HUES48 (cell line): ENCODE measurements at regions not wholly inside any gene's neighbourhood (a gene's known extent, or its start where the extent isn't known, plus 50 kb on each side); places are given as distances from the start of the nearest gene placed in this dataset.

ENCODE experiments used
- H3K27ac ChIP-seq: one replicate; pipeline ENCODE4 v1.7.0; 2013; ENCODE audit warnings: low read depth, low read length, inconsistent platforms
- H3K27me3 ChIP-seq: 2 replicates; pipeline ENCODE4 v1.6.1; 2013; ENCODE audit warnings: mild to moderate bottlenecking, low read length; ENCODE audit not compliant: control insufficient read depth, insufficient read depth
- H3K36me3 ChIP-seq: 2 replicates; pipeline ENCODE4 v1.6.1; 2013; ENCODE audit warnings: low read length; ENCODE audit not compliant: control insufficient read depth, insufficient read depth
- H3K4me1 ChIP-seq: 2 replicates; pipeline ENCODE4 v1.6.1; 2013; ENCODE audit warnings: mild to moderate bottlenecking, low read length; ENCODE audit not compliant: control insufficient read depth, insufficient read depth
- H3K4me3 ChIP-seq: 2 replicates; pipeline ENCODE4 v1.5.1; 2013; ENCODE audit warnings: mild to moderate bottlenecking, low read depth, low read length
- H3K9ac ChIP-seq: 2 replicates; pipeline ENCODE4 v1.6.1; 2013; ENCODE audit warnings: mild to moderate bottlenecking, low read depth, low read length, moderate library complexity
- H3K9me3 ChIP-seq: 2 replicates; pipeline ENCODE4 v1.6.1; 2013; ENCODE audit warnings: low read length; ENCODE audit not compliant: control insufficient read depth, insufficient read depth

DNA sequence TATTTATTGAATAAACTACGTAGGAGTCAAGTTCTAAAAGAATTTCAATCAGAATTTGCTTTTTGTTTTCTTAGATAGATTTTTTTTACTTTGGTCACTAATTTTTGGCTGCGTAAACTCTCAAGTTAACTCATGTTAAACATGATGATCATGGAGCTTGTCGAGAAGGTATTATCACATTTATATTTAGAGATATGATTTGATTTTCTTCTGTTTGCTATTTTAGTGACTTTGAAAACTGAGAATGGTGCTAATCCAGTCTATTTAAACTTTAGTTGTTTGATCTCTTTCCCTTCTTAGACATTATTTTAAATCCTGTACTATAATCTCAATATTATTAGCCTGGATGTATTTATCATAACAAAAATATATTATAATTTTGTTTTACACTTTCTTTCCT lies 179.4 kb upstream of the SEMA3C start:
- H3K27me3 ChIP-seq, result no peaks in the 10 kb centered on the region

DNA sequence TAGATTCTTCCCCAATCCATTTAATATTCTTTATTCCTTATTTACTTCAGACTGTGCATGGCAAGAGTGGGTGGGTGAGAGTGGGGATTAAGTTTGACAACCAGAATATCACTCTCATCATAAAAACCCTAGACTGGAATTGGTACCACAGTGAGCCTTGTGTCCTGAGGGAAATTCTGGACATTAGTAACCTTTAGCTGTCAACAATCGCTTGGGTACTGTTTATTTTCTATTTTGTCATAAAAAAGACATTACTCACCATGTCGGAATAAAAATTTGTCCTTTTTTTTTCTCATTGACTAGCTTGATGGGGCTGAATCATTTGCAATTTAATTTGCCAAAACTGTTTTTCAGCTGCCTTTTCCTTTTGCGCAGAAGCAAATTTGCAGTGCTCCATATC lies 176.1 kb upstream of the SEMA3C start:
- no peak overlapping the region for H3K4me3 ChIP-seq
- H3K27me3 ChIP-seq, result no peaks in the 10 kb centered on the region
- no peak overlapping the region for H3K27ac ChIP-seq

More for the DNA sequence above, 179.4 kb upstream of the SEMA3C start:
- H3K9me3 ChIP-seq, result no peaks in the 10 kb centered on the region
- no peaks in the 10 kb centered on the region for H3K4me1 ChIP-seq
- H3K9ac ChIP-seq, result no peak overlapping the region
- no peak overlapping the region for H3K4me3 ChIP-seq
- no peaks in the 10 kb centered on the region for H3K36me3 ChIP-seq
- H3K27ac ChIP-seq, result no peak overlapping the region

DNA sequence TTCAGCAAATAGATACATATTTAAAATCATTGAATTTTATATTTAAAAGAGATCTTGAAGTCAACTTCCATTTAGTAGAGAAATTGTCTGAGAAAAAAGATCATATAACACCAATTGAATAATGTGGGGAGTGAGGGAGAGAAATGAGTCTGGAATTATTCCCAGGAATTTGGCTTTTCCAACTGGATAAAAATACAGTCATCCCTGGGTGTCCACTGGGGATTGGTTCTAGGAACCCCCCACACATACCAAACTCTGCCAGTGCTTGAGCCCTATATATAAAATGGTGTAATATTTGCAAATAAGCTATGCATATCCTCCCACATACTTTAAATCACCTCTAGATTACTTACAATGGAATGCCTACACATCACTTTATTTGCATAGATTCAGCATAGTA lies 162.8 kb upstream of the SEMA3C start:
- H3K4me3 ChIP-seq, result no peak overlapping the region
- no peak overlapping the region for H3K9ac ChIP-seq
- no peaks in the 10 kb centered on the region for H3K4me1 ChIP-seq
- H3K27ac ChIP-seq, result no peak overlapping the region
- no peaks in the 10 kb centered on the region for H3K27me3 ChIP-seq
- 0 out of 2 replicates have a peak, but pooled peaks cover 7% of the 10 kb centered on the region for H3K9me3 ChIP-seq
- H3K36me3 ChIP-seq, result no peaks in the 10 kb centered on the region

More for the DNA sequence above, 176.1 kb upstream of the SEMA3C start:
- no peaks in the 10 kb centered on the region for H3K4me1 ChIP-seq
- H3K9ac ChIP-seq, result no peak overlapping the region
- H3K9me3 ChIP-seq, result no peaks in the 10 kb centered on the region
- no peaks in the 10 kb centered on the region for H3K36me3 ChIP-seq

DNA sequence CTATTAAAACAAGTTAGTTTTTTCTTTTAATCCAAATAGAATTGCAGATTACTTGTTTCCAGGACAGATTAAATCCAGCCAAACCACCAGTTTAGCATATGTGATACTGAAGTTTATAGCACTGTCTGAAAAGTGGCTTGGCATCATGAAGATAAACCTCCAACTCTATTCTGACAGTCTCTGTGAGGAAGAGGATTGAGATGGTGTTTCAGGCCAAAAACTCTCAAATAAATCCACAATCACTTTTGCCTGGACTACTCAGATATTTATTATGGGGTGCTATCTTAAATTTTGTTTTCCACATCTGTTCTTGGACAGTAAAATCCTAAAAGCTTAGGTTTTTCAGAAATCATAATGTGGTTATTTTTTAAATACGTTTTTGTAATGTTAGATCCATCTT lies 161.7 kb upstream of the SEMA3C start:
- 0 out of 2 replicates have a peak, but pooled peaks cover 7% of the 10 kb centered on the region for H3K9me3 ChIP-seq
- H3K36me3 ChIP-seq, result no peaks in the 10 kb centered on the region
- H3K27ac ChIP-seq, result no peak overlapping the region
- H3K4me1 ChIP-seq, result no peaks in the 10 kb centered on the region
- H3K4me3 ChIP-seq, result no peak overlapping the region
- H3K9ac ChIP-seq, result no peak overlapping the region
- H3K27me3 ChIP-seq, result no peaks in the 10 kb centered on the region

DNA sequence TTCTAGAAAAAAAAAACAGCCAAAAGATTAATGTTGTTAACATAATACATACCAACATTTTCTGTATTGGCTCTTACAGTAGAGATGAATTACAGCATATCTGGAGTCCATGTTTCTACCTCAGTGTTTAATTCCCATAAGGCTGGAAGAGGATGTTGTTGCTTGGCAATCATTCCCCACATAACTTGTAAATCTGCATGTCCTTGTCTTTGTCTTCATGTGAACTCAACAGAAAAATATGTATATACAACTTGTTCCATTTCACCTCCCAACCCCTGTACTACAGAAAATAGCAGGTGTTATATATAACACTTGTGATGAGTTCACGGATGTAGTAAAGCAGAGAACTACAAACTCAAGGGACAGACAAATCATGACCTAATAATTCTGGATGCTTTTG lies 160.9 kb upstream of the SEMA3C start:
- H3K4me3 ChIP-seq, result no peak overlapping the region
- H3K4me1 ChIP-seq, result no peaks in the 10 kb centered on the region
- no peaks in the 10 kb centered on the region for H3K27me3 ChIP-seq
- no peak overlapping the region for H3K27ac ChIP-seq
- H3K9me3 ChIP-seq, result 0 out of 2 replicates have a peak, but pooled peaks cover 7% of the 10 kb centered on the region
- H3K36me3 ChIP-seq, result no peaks in the 10 kb centered on the region
- no peak overlapping the region for H3K9ac ChIP-seq

DNA sequence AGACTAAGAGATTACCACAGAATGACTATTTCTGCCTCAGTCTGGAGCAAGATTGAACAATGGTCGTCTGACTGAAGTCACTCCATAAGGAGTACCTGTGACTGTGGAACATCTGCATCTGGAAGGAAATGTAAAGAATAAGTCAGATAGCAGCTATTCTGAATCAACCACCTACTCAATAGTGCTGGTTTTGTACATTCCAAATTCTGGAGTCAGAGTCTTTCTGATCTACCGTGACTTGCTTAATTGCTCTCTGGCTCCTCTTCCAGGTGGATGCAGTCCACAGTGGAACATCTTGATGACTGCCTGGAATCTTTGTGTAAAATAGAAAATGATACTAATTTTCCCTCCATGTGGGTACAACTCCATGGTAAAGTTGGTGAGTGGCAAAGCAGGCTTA lies 156.3 kb upstream of the SEMA3C start:
- peaks cover 18% of the 10 kb centered on the region for H3K9me3 ChIP-seq
- H3K4me3 ChIP-seq, result no peak overlapping the region
- H3K27ac ChIP-seq, result no peak overlapping the region

DNA sequence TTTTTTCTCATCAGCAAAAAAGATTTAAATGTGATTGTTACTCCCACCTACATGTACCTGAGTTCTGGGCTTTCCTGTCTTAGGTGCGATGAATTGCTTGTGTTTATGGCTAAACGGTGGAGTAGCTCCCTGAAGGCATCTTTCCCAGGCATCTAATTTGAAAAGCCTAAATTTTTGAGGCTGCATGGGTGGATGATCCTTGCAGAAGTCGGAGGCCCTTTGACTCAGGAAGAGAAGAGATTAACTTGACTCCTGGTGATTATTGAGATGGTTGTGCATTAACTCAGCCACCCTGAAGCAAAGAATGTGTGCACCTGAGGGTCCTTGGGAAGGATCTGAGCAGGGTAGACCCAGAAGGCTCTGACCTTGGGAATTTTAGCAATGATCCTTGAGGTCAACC lies 155.6 kb upstream of the SEMA3C start:
- no peak overlapping the region for H3K9ac ChIP-seq
- no peak overlapping the region for H3K27ac ChIP-seq

More for the DNA sequence above, 156.3 kb upstream of the SEMA3C start:
- H3K27me3 ChIP-seq, result no peaks in the 10 kb centered on the region
- no peaks in the 10 kb centered on the region for H3K4me1 ChIP-seq
- no peak overlapping the region for H3K9ac ChIP-seq
- H3K36me3 ChIP-seq, result no peaks in the 10 kb centered on the region

DNA sequence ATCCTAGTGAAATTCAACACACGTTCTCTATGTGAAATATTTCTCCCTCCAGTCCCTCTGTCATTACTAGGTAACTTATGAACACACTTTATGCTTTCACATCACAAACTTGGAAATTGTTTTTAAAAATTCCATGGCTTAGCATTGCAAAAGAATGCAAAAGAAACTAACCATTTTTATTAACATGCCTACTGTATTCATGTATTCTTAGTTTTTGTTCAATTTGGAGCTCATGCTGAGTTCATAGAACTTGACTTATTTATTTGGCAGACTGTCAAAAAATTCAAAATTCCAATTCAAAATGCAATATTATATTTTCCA lies 155.0 kb upstream of the SEMA3C start:
- Histone ChIP-seq H3K9ac (no peak overlapping the region), H3K27me3 (no peaks in the 10 kb centered on the region), H3K27ac (no peak overlapping the region), H3K9me3 (peaks cover 18% of the 10 kb centered on the region), H3K4me1 (no peaks in the 10 kb centered on the region), H3K36me3 (no peaks in the 10 kb centered on the region), H3K4me3 (no peak overlapping the region)

More for the DNA sequence above, 155.6 kb upstream of the SEMA3C start:
- H3K4me3 ChIP-seq, result no peak overlapping the region
- no peaks in the 10 kb centered on the region for H3K27me3 ChIP-seq
- no peaks in the 10 kb centered on the region for H3K4me1 ChIP-seq
- no peaks in the 10 kb centered on the region for H3K36me3 ChIP-seq
- H3K9me3 ChIP-seq, result peaks cover 18% of the 10 kb centered on the region

DNA sequence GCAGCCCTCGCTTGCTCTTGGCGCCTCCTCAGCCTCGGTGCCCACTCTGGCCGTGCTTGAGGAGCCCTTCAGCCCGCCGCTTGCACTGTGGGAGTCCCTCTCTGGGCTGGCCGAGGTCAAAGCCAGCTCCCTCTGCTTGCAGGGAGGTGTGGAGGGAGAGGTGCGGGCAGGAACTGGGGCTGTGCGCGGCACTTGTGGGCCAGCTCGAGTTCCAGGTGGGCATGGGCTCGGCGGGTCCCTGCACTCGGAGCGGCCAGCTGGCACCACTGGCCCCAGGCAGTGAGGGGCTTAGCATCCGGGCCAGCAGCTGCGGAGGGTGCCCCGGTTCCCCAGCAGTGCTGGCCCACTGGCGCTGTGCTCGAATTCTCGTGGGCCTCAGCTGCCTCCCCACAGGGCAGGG lies 152.1 kb upstream of the SEMA3C start:
- peaks cover 11% of the 10 kb centered on the region for H3K9me3 ChIP-seq
- H3K4me3 ChIP-seq, result no peak overlapping the region
- no peak overlapping the region for H3K9ac ChIP-seq
- no peaks in the 10 kb centered on the region for H3K27me3 ChIP-seq
- H3K27ac ChIP-seq, result no peak overlapping the region
- H3K36me3 ChIP-seq, result no peaks in the 10 kb centered on the region
- H3K4me1 ChIP-seq, result no peaks in the 10 kb centered on the region

DNA sequence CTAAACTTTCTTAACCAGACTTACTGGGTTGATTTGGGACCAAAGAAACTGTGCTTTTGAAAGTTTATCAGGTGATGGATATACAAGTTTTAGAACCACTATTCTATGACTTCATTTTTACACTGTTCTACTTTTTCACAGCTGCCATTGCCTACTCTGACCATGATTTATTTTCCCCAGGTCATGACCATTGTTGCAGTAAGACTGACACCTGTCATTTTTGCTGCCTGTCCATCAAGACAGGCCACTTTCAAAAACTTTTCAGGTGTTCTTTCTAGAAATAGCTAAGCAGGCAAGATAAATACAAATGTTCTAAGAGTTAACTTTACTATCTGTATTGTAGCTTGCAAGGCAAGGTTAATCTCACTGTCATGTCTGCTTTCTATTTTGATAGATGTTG lies 147.9 kb upstream of the SEMA3C start:
- H3K9me3 ChIP-seq, result peaks cover 11% of the 10 kb centered on the region
- H3K27me3 ChIP-seq, result no peaks in the 10 kb centered on the region

DNA sequence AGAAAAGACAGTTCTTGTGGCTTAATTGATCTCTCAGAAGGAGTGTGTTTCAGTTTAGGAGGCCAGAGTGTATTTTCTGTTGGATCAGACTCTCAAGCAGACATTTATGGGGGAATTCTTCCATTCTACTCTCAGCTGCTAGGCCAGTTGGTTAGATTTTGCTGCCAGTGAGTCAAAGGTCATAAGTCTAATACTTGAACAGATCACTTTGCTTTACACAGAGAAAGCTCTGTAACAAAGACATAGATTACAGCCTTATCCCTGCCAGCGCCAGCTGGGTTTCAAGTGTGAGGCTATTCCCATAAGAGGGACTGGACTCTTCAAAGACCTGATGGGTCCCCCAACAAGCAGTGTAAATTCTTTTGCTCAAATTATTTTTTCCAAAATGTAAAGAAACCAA lies 145.6 kb upstream of the SEMA3C start:
- no peaks in the 10 kb centered on the region for H3K4me1 ChIP-seq
- H3K4me3 ChIP-seq, result no peak overlapping the region
- H3K27me3 ChIP-seq, result no peaks in the 10 kb centered on the region
- no peaks in the 10 kb centered on the region for H3K9me3 ChIP-seq
- no peaks in the 10 kb centered on the region for H3K36me3 ChIP-seq
- no peak overlapping the region for H3K27ac ChIP-seq
- H3K9ac ChIP-seq, result no peak overlapping the region

More for the DNA sequence above, 147.9 kb upstream of the SEMA3C start:
- Histone ChIP-seq H3K36me3 (no peaks in the 10 kb centered on the region), H3K4me1 (no peaks in the 10 kb centered on the region), H3K4me3 (no peak overlapping the region), H3K27ac (no peak overlapping the region), H3K9ac (no peak overlapping the region)

DNA sequence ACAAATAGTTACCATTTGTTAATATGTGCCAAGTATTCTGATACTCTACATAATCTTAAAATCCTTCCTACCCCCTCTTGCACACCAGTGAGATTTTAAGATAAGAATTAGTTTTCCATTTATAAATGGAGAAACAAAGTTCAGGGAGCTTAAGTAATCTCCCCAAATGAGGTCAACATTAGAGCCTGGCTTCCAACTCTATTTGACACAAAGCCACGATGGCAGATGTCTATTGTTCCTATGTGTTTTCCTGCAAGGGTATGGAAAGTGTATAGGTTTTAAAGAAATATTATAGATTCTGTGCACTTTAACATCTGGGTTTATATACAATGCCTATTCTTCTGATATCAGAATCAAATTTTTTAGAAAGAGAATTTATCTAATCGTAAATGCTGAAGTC lies 143.9 kb upstream of the SEMA3C start:
- H3K9ac ChIP-seq, result no peak overlapping the region
- no peak overlapping the region for H3K27ac ChIP-seq
- H3K4me1 ChIP-seq, result no peaks in the 10 kb centered on the region
- H3K27me3 ChIP-seq, result no peaks in the 10 kb centered on the region
- H3K9me3 ChIP-seq, result no peaks in the 10 kb centered on the region
- H3K36me3 ChIP-seq, result no peaks in the 10 kb centered on the region
- no peak overlapping the region for H3K4me3 ChIP-seq
